GM12878 (cell line): ENCODE measurements at regions not wholly inside any gene's neighbourhood (a gene's known extent, or its start where the extent isn't known, plus 50 kb on each side); places are given as distances from the start of the nearest gene placed in this dataset.
A peak's percentile ranks its signal among the peaks of the same experiment; 100 is the strongest.

Experiments used
- ATAC-seq: fragments of 200-7000 bp; cut with Tn5 transposase; 3 replicates; pipeline ENCODE4 v1.9.1; 2020; ENCODE audit warnings: mild to moderate bottlenecking, moderate library complexity
- BruUV-seq: library from RNA; stranded (reverse); fragments of 400-500 nt; replicated peaks from 2 replicates; lab custom pipeline; 2021; lab: Mats Ljungman, UMichigan
- CTCF ChIA-PET: fragments of 300-600 bp; sonication (Branson Sonifier 250); formaldehyde crosslinking; extraction: SDS; loops from one replicate; lab custom pipeline; 2021; ENCODE audit warnings: inconsistent platforms; lab: Yijun Ruan, JAX
- POLR2A ChIA-PET: fragments of 350-600 bp; formaldehyde crosslinking; extraction: SDS; loops from one replicate; lab custom pipeline; 2021; ENCODE audit warnings: inconsistent platforms; lab: Charles Lee
- RAD21 ChIA-PET: fragments of 300-600 bp; sonication (Branson Sonifier 250); formaldehyde crosslinking; loops from one replicate; lab custom pipeline; 2023; ENCODE audit warnings: antibody characterized with exemption; ENCODE audit not compliant: unreplicated experiment; lab: Charles Lee
- SMC1A ChIA-PET: fragments of 300-600 bp; sonication (Branson Sonifier 250); formaldehyde crosslinking; loops from one replicate; lab custom pipeline; 2023; ENCODE audit not compliant: unreplicated experiment, uncharacterized antibody; lab: Charles Lee
- DNase-seq: peaks from one replicate; pipeline ENCODE4 v3.0.0-alpha.2; 2011; ENCODE audit warnings: low read depth, low spot score
- FAIRE-seq: peaks from 3 replicates; lab custom pipeline; 2011; peaks lifted over from hg19 to GRCh38; lab: Jason Lieb, UNC
- H2AFZ ChIP-seq: 2 replicates; pipeline ENCODE4 v1.6.0; 2011; ENCODE audit warnings: low read depth, low read length, control low read depth; ENCODE audit not compliant: control insufficient read depth
- H3K27ac ChIP-seq: 2 replicates; pipeline ENCODE4 v1.5.1; 2011; ENCODE audit warnings: control low read depth; ENCODE audit not compliant: control insufficient read depth, insufficient read depth
- H3K27me3 ChIP-seq, 2 experiments: replicated peaks in 1 of 2; 2 replicates each; pipeline versions ENCODE4 v1.6.0 to v1.6.1; 2011; ENCODE audit warnings: low read length in 1 of 2; ENCODE audit not compliant: control insufficient read depth in 2 of 2, insufficient read depth in 2 of 2
- H3K36me3 ChIP-seq, 2 experiments: 2 replicates each; pipeline ENCODE4 v1.5.1; 2011; ENCODE audit warnings: low read length in 1 of 2; ENCODE audit not compliant: control insufficient read depth in 2 of 2, insufficient read depth in 2 of 2
- H3K4me1 ChIP-seq: 2 replicates; pipeline ENCODE4 v1.6.1; 2011; ENCODE audit warnings: mild to moderate bottlenecking, low read length, moderate library complexity, mixed read lengths; ENCODE audit not compliant: control insufficient read depth, insufficient read depth
- H3K4me2 ChIP-seq: 2 replicates; pipeline ENCODE4 v1.6.0; 2011; ENCODE audit warnings: control low read depth; ENCODE audit not compliant: control insufficient read depth, insufficient read depth
- H3K4me3 ChIP-seq: fragments of 200-600 bp; sonication (generic); 2 replicates; pipeline ENCODE4 v1.5.1; 2016
- H3K79me2 ChIP-seq: 2 replicates; pipeline ENCODE4 v1.6.0; 2011; ENCODE audit warnings: low read length; ENCODE audit not compliant: control insufficient read depth, insufficient read depth
- H3K9ac ChIP-seq: 2 replicates; pipeline ENCODE4 v1.8.0; 2011; ENCODE audit warnings: low read length, control low read depth, mixed read lengths; ENCODE audit not compliant: control insufficient read depth, insufficient read depth
- H3K9me3 ChIP-seq: replicated peaks from 3 replicates; pipeline ENCODE4 v1.5.1; 2011; ENCODE audit warnings: mild to moderate bottlenecking, low read length; ENCODE audit not compliant: control insufficient read depth, insufficient read depth
- H4K20me1 ChIP-seq: 2 replicates; pipeline ENCODE4 v1.6.0; 2011; ENCODE audit not compliant: control insufficient read depth, insufficient read depth
- CBFB ChIP-seq: IDR thresholded peaks from 2 replicates; pipeline ENCODE4 v1.6.1; 2016; ENCODE audit warnings: antibody characterized with exemption, low read depth
- DPF2 ChIP-seq: fragments of 450-650 bp; IDR thresholded peaks from 2 replicates; pipeline ENCODE4 v1.6.1; 2017; ENCODE audit warnings: mild to moderate bottlenecking
- ELK1 ChIP-seq: IDR thresholded peaks from 2 replicates; pipeline ENCODE4 v1.6.1; 2012; ENCODE audit warnings: low read depth, low read length, improper control_type of control experiment
- HDGF ChIP-seq: fragments of 450-650 bp; IDR thresholded peaks from 2 replicates; pipeline ENCODE4 v1.6.1; 2016; ENCODE audit warnings: antibody characterized with exemption
- JUND ChIP-seq: IDR thresholded peaks from 2 replicates; pipeline ENCODE4 v1.6.1; 2012; ENCODE audit warnings: low read depth, mild to moderate bottlenecking, low read length, improper control_type of control experiment, moderate library complexity
- KLF5 ChIP-seq: fragments of 450-650 bp; IDR thresholded peaks from 2 replicates; pipeline ENCODE4 v1.6.1; 2014; ENCODE audit warnings: mild to moderate bottlenecking; ENCODE audit not compliant: partially characterized antibody
- MEF2A ChIP-seq: IDR thresholded peaks from 2 replicates; pipeline ENCODE4 v1.6.1; 2011; ENCODE audit warnings: low read depth, mild to moderate bottlenecking, low read length, moderate library complexity; ENCODE audit not compliant: insufficient read depth
- STAT1 ChIP-seq: fragments of 450-650 bp; conservative IDR thresholded peaks from 2 replicates; pipeline ENCODE4 v1.6.1; 2014; ENCODE audit warnings: antibody characterized with exemption, mild to moderate bottlenecking
- ZBTB33 ChIP-seq: fragments of 450-650 bp; IDR thresholded peaks from 2 replicates; pipeline ENCODE4 v1.6.1; 2017; ENCODE audit warnings: mild to moderate bottlenecking
- ZNF217 ChIP-seq: fragments of 450-650 bp; IDR thresholded peaks from 2 replicates; pipeline ENCODE4 v1.6.1; 2017; ENCODE audit warnings: antibody characterized with exemption, mild to moderate bottlenecking
- WGBS: methylation state at CpG from one replicate; pipeline ENCODE4 v1.1.6; 2016; ENCODE audit warnings: low lambda C conversion rate; ENCODE audit not compliant: insufficient replicate concordance, insufficient coverage; ENCODE audit errors: missing lambda C conversion rate; 5-methylcytosine and 5-hydroxymethylcytosine counted together
- in situ Hi-C: fragments of 300-500 bp; cut with MboI; formaldehyde crosslinking; loops from 9 replicates; pipeline ENCODE4 v1.14.3; 2018; ENCODE audit warnings: mixed read lengths
- intact Hi-C: fragments of 100-400 bp; cut with micrococcal nuclease; formaldehyde crosslinking; loops from one replicate; pipeline ENCODE4 v1.14.2; 2022; ENCODE audit not compliant: unreplicated experiment

- TF ChIP-seq HDGF (no peak), JUND (no peak), ZNF217 (no peak), MEF2A (no peak), STAT1 (no peak), ZBTB33 (peak; percentile 88; the same call in 1 of the 2 replicates), CBFB (no peak), ELK1 (no peak), KLF5 (peak; percentile 78), DPF2 (no peak)
- TF ChIP-seq, all 136 proteins: peak for 2
- CTCF ChIA-PET, result interaction anchor here (0.7 to 1.1 kb wide), 3 partner anchors 9 to 302 kb away, joined by 3 to 5 read pairs (median 3); no protein-coding TSS in a partner anchor
- ATAC-seq (no peak), FAIRE-seq (no peak), DNase-seq (no peak)
- Histone ChIP-seq H3K4me1 (no peaks in the 10 kb centered on the region), H3K9me3 (no peaks in the 10 kb centered on the region; the same call in 2 of the 3 replicates), H3K9ac (no peak overlapping the region), H2AFZ (no peak overlapping the region), H3K27me3 (no peaks in the 10 kb centered on the region), H3K4me3 (no peak overlapping the region), H3K79me2 (no peaks in the 10 kb centered on the region), H3K36me3 (no peaks in the 10 kb centered on the region), H3K27ac (no peak overlapping the region), H3K4me2 (no peak overlapping the region), H4K20me1 (no peaks in the 10 kb centered on the region)
- POLR2A ChIA-PET, result interaction anchor here (0.6 to 0.7 kb wide), 2 partner anchors 129 to 444 kb away, joined by 3 to 8 read pairs; no protein-coding TSS in a partner anchor
- BruUV-seq, result no TSS peak
- in situ Hi-C loops (no loop called here), intact Hi-C loops (no loop called here)
- RAD21 ChIA-PET, result interaction anchor here (0.6 kb wide), 1 partner anchor 205 kb away, joined by 3 read pairs; no protein-coding TSS in a partner anchor
- SMC1A ChIA-PET, result interaction anchor here (0.7 to 1.5 kb wide), 4 partner anchors 8 to 262 kb away, joined by 3 read pairs; no protein-coding TSS in a partner anchor
- WGBS, result 82% methylated on average over 2 of the region's 2 CpGs
These were observed 691.8 kb downstream of the TSN start for GRCh38 chr2:122447237-122447636.
